K562 (cell line): ENCODE measurements at regions not wholly inside any gene's neighbourhood (a gene's known extent, or its start where the extent isn't known, plus 50 kb on each side); places are given as distances from the start of the nearest gene placed in this dataset.

ENCODE experiments used
- ATAC-seq: fragments of 200-7000 bp; cut with Tn5 transposase; 3 replicates; pipeline ENCODE4 v1.9.1; 2020; ENCODE audit warnings: moderate library complexity
- BruUV-seq: library from RNA; stranded (reverse); fragments of 400-500 nt; replicated peaks from 2 replicates; lab custom pipeline; 2021; lab: Mats Ljungman, UMichigan
- CTCF ChIA-PET: fragments of 300-600 bp; formaldehyde crosslinking; extraction: SDS; loops from one replicate; lab custom pipeline; 2021; ENCODE audit warnings: low intra/inter-chr PET ratio; lab: Yijun Ruan, JAX
- POLR2A ChIA-PET: fragments of 300-600, 350-650 bp; sonication (Branson Sonifier 250); formaldehyde crosslinking; extraction: SDS; loops from one replicate; lab custom pipeline; 2021; ENCODE audit warnings: antibody characterized with exemption, inconsistent platforms; lab: Yijun Ruan, JAX
- DNase-seq, 4 experiments: peaks; one replicate each; pipeline versions ENCODE4 v3.0.0 to v3.0.0-alpha.2; 2011 to 2018; ENCODE audit warnings: low spot score in 3 of 4, mixed read lengths in 3 of 4; ENCODE audit errors: extremely low read depth in 1 of 4
- FAIRE-seq: peaks from 2 replicates; lab custom pipeline; 2011; peaks lifted over from hg19 to GRCh38; lab: Jason Lieb, UNC
- H2AFZ ChIP-seq: 2 replicates; pipeline ENCODE4 v1.6.0; 2011; ENCODE audit warnings: low read depth, low read length, control low read depth, inconsistent platforms
- H3K27ac ChIP-seq: fragments of 200-600 bp; 3 replicates; pipeline ENCODE4 v1.8.0; 2011; ENCODE audit warnings: low read depth, mild to moderate bottlenecking, control low read depth, inconsistent platforms, low read length, moderate library complexity, mixed read lengths; ENCODE audit errors: extremely low read depth
- H3K27me3 ChIP-seq, 2 experiments: fragments of 300-600 bp in 1 of 2; 2 replicates in 1 of 2; 3 replicates in 1 of 2; pipeline versions ENCODE4 v1.6.0 to v1.8.0; 2011; ENCODE audit warnings: inconsistent platforms in 2 of 2, low read length in 2 of 2, mild to moderate bottlenecking in 1 of 2, mixed read lengths in 1 of 2, moderate library complexity in 1 of 2; ENCODE audit not compliant: control insufficient read depth in 2 of 2, insufficient read depth in 2 of 2
- H3K36me3 ChIP-seq: fragments of 300-600 bp; 3 replicates; pipeline ENCODE4 v1.8.0; 2011; ENCODE audit warnings: mild to moderate bottlenecking, low read length, inconsistent platforms; ENCODE audit not compliant: control insufficient read depth, insufficient read depth
- H3K4me1 ChIP-seq, 2 experiments: fragments of 200-600 bp in 1 of 2; replicated peaks in 1 of 2; 2 replicates in 1 of 2; 3 replicates in 1 of 2; pipeline versions ENCODE4 v1.5.1 to v1.8.0; 2011; ENCODE audit warnings: inconsistent platforms in 2 of 2, low read length in 2 of 2, mild to moderate bottlenecking in 1 of 2, mixed read lengths in 1 of 2, moderate library complexity in 1 of 2; ENCODE audit not compliant: control insufficient read depth in 2 of 2, insufficient read depth in 2 of 2
- H3K4me2 ChIP-seq: 2 replicates; pipeline ENCODE4 v1.6.1; 2011; ENCODE audit warnings: low read length, control low read depth, inconsistent platforms, mixed read lengths; ENCODE audit not compliant: insufficient read depth
- H3K4me3 ChIP-seq: fragments of 200-600 bp; sonication (generic), shearing (Covaris generic); 2 replicates; pipeline ENCODE4 v1.5.1; 2016; ENCODE audit warnings: control low read depth, inconsistent platforms
- H3K79me2 ChIP-seq: fragments of 200-600 bp; 3 replicates; pipeline ENCODE4 v1.8.0; 2011; ENCODE audit warnings: low read length, inconsistent platforms; ENCODE audit not compliant: control insufficient read depth, insufficient read depth
- H3K9ac ChIP-seq, 2 experiments: 2 replicates each; pipeline versions ENCODE4 v1.6.0 to v1.6.1; 2011; ENCODE audit warnings: low read depth in 2 of 2, low read length in 2 of 2, control low read depth in 1 of 2, inconsistent platforms in 1 of 2, mild to moderate bottlenecking in 1 of 2, mixed read lengths in 1 of 2; ENCODE audit not compliant: insufficient read depth in 1 of 2
- H3K9me1 ChIP-seq: one replicate; pipeline ENCODE4 v1.6.0; 2011; ENCODE audit warnings: inconsistent platforms, mild to moderate bottlenecking, low read length, moderate library complexity; ENCODE audit not compliant: control insufficient read depth, insufficient read depth
- H3K9me3 ChIP-seq: replicated peaks from 2 replicates; pipeline ENCODE4 v1.5.1; 2011; ENCODE audit warnings: low read depth, low read length, inconsistent platforms; ENCODE audit not compliant: control insufficient read depth, insufficient read depth
- H4K20me1 ChIP-seq: replicated peaks from 2 replicates; pipeline ENCODE4 v1.6.1; 2011; ENCODE audit warnings: low read length, inconsistent platforms, mixed read lengths; ENCODE audit not compliant: control insufficient read depth, insufficient read depth
- CREB5 ChIP-seq: fragments of 250-450 bp; sonication (Bioruptor Pico); IDR thresholded peaks from 2 replicates; pipeline ENCODE4 v1.5.0; 2020; ENCODE audit warnings: mild to moderate bottlenecking
- KDM1A ChIP-seq, 2 experiments: fragments of 450-650 bp; IDR thresholded peaks; 2 replicates each; pipeline ENCODE4 v1.6.1; 2016; ENCODE audit warnings: mild to moderate bottlenecking in 2 of 2
- MECOM ChIP-seq: fragments of 250-450 bp; sonication (Bioruptor Pico); IDR thresholded peaks from 2 replicates; pipeline ENCODE4 v1.8.0; 2022; ENCODE audit warnings: inconsistent platforms
- RBM14 ChIP-seq: fragments of 200-400 bp; formaldehyde crosslinking; IDR thresholded peaks from 2 replicates; pipeline ENCODE4 v1.6.1; 2018; ENCODE audit warnings: low read depth, mild to moderate bottlenecking, low read length, moderate library complexity, borderline replicate concordance; ENCODE audit not compliant: insufficient read depth
- RBM22 ChIP-seq: fragments of 200-400 bp; formaldehyde crosslinking; IDR thresholded peaks from 2 replicates; pipeline ENCODE4 v1.6.1; 2018; ENCODE audit warnings: low read length, low read depth; ENCODE audit not compliant: poor library complexity, severe bottlenecking
- SAP30 ChIP-seq: fragments of 200-600 bp; sonication (generic); IDR thresholded peaks from 2 replicates; pipeline ENCODE4 v1.6.1; 2012; ENCODE audit warnings: borderline replicate concordance, low read depth, mild to moderate bottlenecking, moderate library complexity, low read length, control low read depth, inconsistent platforms; ENCODE audit not compliant: insufficient read depth, poor library complexity, severe bottlenecking
- SFPQ ChIP-seq: fragments of 200-400 bp; formaldehyde crosslinking; IDR thresholded peaks from 2 replicates; pipeline ENCODE4 v1.6.1; 2017; ENCODE audit warnings: mild to moderate bottlenecking, low read depth, low read length, moderate library complexity
- VEZF1 ChIP-seq: fragments of 200-800 bp; sonication (Bioruptor generic); IDR thresholded peaks from 2 replicates; pipeline ENCODE4 v1.6.1; 2017; ENCODE audit warnings: missing genetic modification characterization, missing compliant biosample characterization
- ZNF408 ChIP-seq: fragments of 250-450 bp; sonication (Bioruptor Pico); IDR thresholded peaks from 2 replicates; pipeline ENCODE4 v1.4.0; 2020; ENCODE audit warnings: low read depth, mild to moderate bottlenecking, moderate library complexity
- in situ Hi-C: fragments of 300-500 bp; cut with MboI; formaldehyde crosslinking; loops from 4 replicates; pipeline ENCODE4 v1.15.0; 2018; ENCODE audit warnings: inconsistent platforms, mixed read lengths
- intact Hi-C: fragments of 100-400 bp; cut with micrococcal nuclease; formaldehyde crosslinking; loops from 2 replicates; pipeline ENCODE4 v1.14.2; 2022

- no peak overlapping the region for H3K4me2 ChIP-seq
- BruUV-seq = no TSS peak
- H3K4me1 ChIP-seq = no peaks in the 10 kb centered on the region
- intact Hi-C loops (no loop called here), in situ Hi-C loops (no loop called here)
- no peak for FAIRE-seq
- H3K9me3 ChIP-seq = no peaks in the 10 kb centered on the region
- no peaks in the 10 kb centered on the region for H4K20me1 ChIP-seq
- no peak overlapping the region for H2AFZ ChIP-seq
- H3K79me2 ChIP-seq = no peaks in the 10 kb centered on the region
- no peaks in the 10 kb centered on the region for H3K9me1 ChIP-seq
- ChIA-PET CTCF (no interaction called here), POLR2A (no interaction called here)
- H3K36me3 ChIP-seq = no peaks in the 10 kb centered on the region
- H3K9ac ChIP-seq = no peak overlapping the region
- no peak for DNase-seq
- H3K27ac ChIP-seq = no peak overlapping the region
- TF ChIP-seq KDM1A (IDR thresholded peaks at IDR 0.05) = no peak
- no peak for TF ChIP-seq RBM14
- TF ChIP-seq MECOM (CRISPR knock-in tag) = no peak
- ATAC-seq = no peak
- H3K4me3 ChIP-seq = no peak overlapping the region
- no peaks in the 10 kb centered on the region for H3K27me3 ChIP-seq
These were observed 225.6 kb upstream of the OBI1 start for GRCh38 chr13:78884571-78884970.

GRCh38 chr13:78881751-78882150 lies 222.8 kb upstream of the OBI1 start:
- CTCF ChIA-PET = no interaction called here
- no peaks in the 10 kb centered on the region for H3K9me1 ChIP-seq
- no peak for FAIRE-seq
- H2AFZ ChIP-seq = no peak overlapping the region
- no peak for DNase-seq
- H4K20me1 ChIP-seq = no peaks in the 10 kb centered on the region
- H3K4me1 ChIP-seq = no peaks in the 10 kb centered on the region
- H3K9me3 ChIP-seq = no peaks in the 10 kb centered on the region
- POLR2A ChIA-PET = no interaction called here
- no peak overlapping the region for H3K9ac ChIP-seq
- no peaks in the 10 kb centered on the region for H3K79me2 ChIP-seq
- no peak overlapping the region for H3K27ac ChIP-seq
- intact Hi-C loops (no loop called here), in situ Hi-C loops (no loop called here)
- BruUV-seq = no TSS peak
- no peak for TF ChIP-seq CREB5 (CRISPR knock-in tag)
- TF ChIP-seq RBM22 = no peak
- no peak for TF ChIP-seq SFPQ
- TF ChIP-seq ZNF408 (CRISPR knock-in tag) = no peak
- no peak for TF ChIP-seq SAP30
- no peak for TF ChIP-seq VEZF1 (CRISPR knock-in tag)
- H3K36me3 ChIP-seq = no peaks in the 10 kb centered on the region
- no peak for ATAC-seq
- no peak overlapping the region for H3K4me2 ChIP-seq
- H3K4me3 ChIP-seq = no peak overlapping the region
- H3K27me3 ChIP-seq = no peaks in the 10 kb centered on the region
